Endothelial cell of umbilical vein (primary cell): ENCODE measurements at regions not wholly inside any gene's neighbourhood (a gene's known extent, or its start where the extent isn't known, plus 50 kb on each side); places are given as distances from the start of the nearest gene placed in this dataset.

ENCODE experiments used
- BruUV-seq: library from RNA; stranded (reverse); fragments of 400-500 nt; replicated peaks from 2 replicates; lab custom pipeline; 2021; lab: Mats Ljungman, UMichigan
- CTCF ChIA-PET: fragments of 300-600, 350-600 bp; sonication (Branson Sonifier 250); formaldehyde crosslinking; loops from one replicate; lab custom pipeline; 2021; ENCODE audit warnings: antibody characterized with exemption, inconsistent platforms; lab: Charles Lee
- POLR2A ChIA-PET: fragments of 300-600, 350-600 bp; sonication (Branson Sonifier 250); formaldehyde crosslinking; loops from one replicate; lab custom pipeline; 2021; ENCODE audit warnings: antibody characterized with exemption, inconsistent platforms; lab: Charles Lee
- DNase-seq: peaks from one replicate; pipeline ENCODE4 v3.0.0-alpha.2; 2011; ENCODE audit warnings: low read depth, low spot score
- FAIRE-seq: peaks from 2 replicates; lab custom pipeline; 2011; peaks lifted over from hg19 to GRCh38; lab: Jason Lieb, UNC
- H2AFZ ChIP-seq: 2 replicates; pipeline ENCODE4 v1.6.0; 2012; ENCODE audit warnings: low read depth, low read length, control low read depth, inconsistent platforms
- H3K27ac ChIP-seq: 2 replicates; pipeline ENCODE4 v1.5.1; 2011; ENCODE audit warnings: low read depth, mild to moderate bottlenecking, control low read depth, low read length, moderate library complexity; ENCODE audit not compliant: insufficient read depth
- H3K27me3 ChIP-seq, 2 experiments: 2 replicates each; pipeline versions ENCODE4 v1.6.0 to v1.6.1; 2011; ENCODE audit warnings: low read length in 2 of 2, mixed read lengths in 1 of 2; ENCODE audit not compliant: control insufficient read depth in 2 of 2, insufficient read depth in 2 of 2
- H3K36me3 ChIP-seq, 2 experiments: 2 replicates in 1 of 2; 3 replicates in 1 of 2; pipeline ENCODE4 v1.5.1; 2011; ENCODE audit warnings: low read length in 2 of 2, mild to moderate bottlenecking in 1 of 2, moderate library complexity in 1 of 2; ENCODE audit not compliant: control insufficient read depth in 2 of 2, insufficient read depth in 2 of 2; ENCODE audit errors: extremely low read depth in 1 of 2
- H3K4me1 ChIP-seq: 3 replicates; pipeline ENCODE4 v1.5.1; 2011; ENCODE audit warnings: mild to moderate bottlenecking, low read length; ENCODE audit not compliant: control insufficient read depth, insufficient read depth; ENCODE audit errors: extremely low read depth
- H3K4me2 ChIP-seq: 2 replicates; pipeline ENCODE4 v1.6.1; 2011; ENCODE audit warnings: low read length, control low read depth, mixed read lengths; ENCODE audit not compliant: insufficient read depth
- H3K4me3 ChIP-seq, 3 experiments: fragments of 200-600 bp in 1 of 3; sonication (generic), shearing (Covaris generic) in 1 of 3; replicated peaks in 1 of 3; 2 replicates each; pipeline ENCODE4 v1.5.1; 2011 to 2016; ENCODE audit warnings: control low read depth in 3 of 3, low read length in 3 of 3, mild to moderate bottlenecking in 2 of 3, inconsistent platforms in 1 of 3, low read depth in 1 of 3, moderate library complexity in 1 of 3; ENCODE audit not compliant: insufficient read depth in 1 of 3
- H3K79me2 ChIP-seq: 2 replicates; pipeline ENCODE4 v1.6.0; 2012; ENCODE audit warnings: low read length, inconsistent platforms; ENCODE audit not compliant: control insufficient read depth, insufficient read depth
- H3K9ac ChIP-seq: replicated peaks from 2 replicates; pipeline ENCODE3; 2011; ENCODE audit warnings: low read length, control low read depth; ENCODE audit not compliant: insufficient read depth; ENCODE audit errors: extremely low read depth
- H3K9me1 ChIP-seq: replicated peaks from 3 replicates; pipeline ENCODE4 v1.6.0; 2011; ENCODE audit warnings: mild to moderate bottlenecking, low read length; ENCODE audit not compliant: control insufficient read depth, insufficient read depth; ENCODE audit errors: extremely low read depth
- H3K9me3 ChIP-seq: replicated peaks from 2 replicates; pipeline ENCODE4 v1.5.1; 2012; ENCODE audit warnings: low read length, inconsistent platforms; ENCODE audit not compliant: control insufficient read depth, insufficient read depth
- H4K20me1 ChIP-seq: replicated peaks from 2 replicates; pipeline ENCODE3; 2011; ENCODE audit warnings: mild to moderate bottlenecking, low read length; ENCODE audit not compliant: control insufficient read depth, insufficient read depth; ENCODE audit errors: extremely low read depth
- FOS ChIP-seq: IDR thresholded peaks from 2 replicates; pipeline ENCODE4 v1.6.1; 2011; ENCODE audit warnings: mild to moderate bottlenecking, low read length, moderate library complexity, borderline replicate concordance; ENCODE audit not compliant: insufficient read depth
- dilution Hi-C: fragments of 300-500 bp; cut with MboI; formaldehyde crosslinking; loops from one replicate; pipeline ENCODE4 v1.15.0; 2019; ENCODE audit warnings: low sequenced_read_pairs; ENCODE audit not compliant: extremely low pct_ligation_motif_present
- intact Hi-C: fragments of 100-400 bp; cut with micrococcal nuclease; formaldehyde crosslinking; loops from one replicate; pipeline ENCODE4 v1.10.0; 2022
- TF ChIP-seq, protein P1 (sequence below), 2 donors: IDR thresholded peaks; 1 replicate in 1 of 2; 2 replicates in 1 of 2; pipeline ENCODE4 v1.5.1; 2011; ENCODE audit warnings: low read length in 2 of 2, mild to moderate bottlenecking in 2 of 2, moderate library complexity in 2 of 2, control low read depth in 1 of 2, inconsistent platforms in 1 of 2, low read depth in 1 of 2; ENCODE audit not compliant: insufficient read depth in 1 of 2; ENCODE audit errors: extremely low read depth in 1 of 2

GRCh38 chr6:12582421-12583110, 134.0 kb upstream of the PHACTR1 start:
- ChIA-PET CTCF (interaction anchor here (1.2 to 2.1 kb wide), 3 partner anchors 10 to 21 kb away, joined by 3 to 14 read pairs (median 7); no protein-coding TSS in a partner anchor), POLR2A (interaction anchor here (1.3 kb wide), 1 partner anchor 37 kb away, joined by 4 read pairs; no protein-coding TSS in a partner anchor)
- no peaks in the 10 kb centered on the region for H4K20me1 ChIP-seq
- H3K79me2 ChIP-seq = no peaks in the 10 kb centered on the region
- TF ChIP-seq, protein P1, sequence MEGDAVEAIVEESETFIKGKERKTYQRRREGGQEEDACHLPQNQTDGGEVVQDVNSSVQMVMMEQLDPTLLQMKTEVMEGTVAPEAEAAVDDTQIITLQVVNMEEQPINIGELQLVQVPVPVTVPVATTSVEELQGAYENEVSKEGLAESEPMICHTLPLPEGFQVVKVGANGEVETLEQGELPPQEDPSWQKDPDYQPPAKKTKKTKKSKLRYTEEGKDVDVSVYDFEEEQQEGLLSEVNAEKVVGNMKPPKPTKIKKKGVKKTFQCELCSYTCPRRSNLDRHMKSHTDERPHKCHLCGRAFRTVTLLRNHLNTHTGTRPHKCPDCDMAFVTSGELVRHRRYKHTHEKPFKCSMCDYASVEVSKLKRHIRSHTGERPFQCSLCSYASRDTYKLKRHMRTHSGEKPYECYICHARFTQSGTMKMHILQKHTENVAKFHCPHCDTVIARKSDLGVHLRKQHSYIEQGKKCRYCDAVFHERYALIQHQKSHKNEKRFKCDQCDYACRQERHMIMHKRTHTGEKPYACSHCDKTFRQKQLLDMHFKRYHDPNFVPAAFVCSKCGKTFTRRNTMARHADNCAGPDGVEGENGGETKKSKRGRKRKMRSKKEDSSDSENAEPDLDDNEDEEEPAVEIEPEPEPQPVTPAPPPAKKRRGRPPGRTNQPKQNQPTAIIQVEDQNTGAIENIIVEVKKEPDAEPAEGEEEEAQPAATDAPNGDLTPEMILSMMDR (IDR thresholded peaks at IDR 0.05; ENCODE audit: extremely low read depth in 1 of 2, insufficient read depth in 1 of 2, low read depth in 1 of 2, low read length in 2 of 2) = no peak
- TF ChIP-seq FOS = peak; percentile 23
- no peaks in the 10 kb centered on the region for H3K36me3 ChIP-seq
- H3K9ac ChIP-seq = no peak overlapping the region
- H3K4me1 ChIP-seq = peaks cover 52% of the 10 kb centered on the region
- no TSS peak for BruUV-seq
- FAIRE-seq (no peak), DNase-seq (peak; percentile 18)
- intact Hi-C loops = loop anchor here (10.0 kb wide), 1 partner anchor 1368 kb away; no protein-coding TSS in a partner anchor
- H3K27me3 ChIP-seq = no peaks in the 10 kb centered on the region
- dilution Hi-C loops = loop anchor here (25.0 kb wide), 1 partner anchor 95 kb away; no protein-coding TSS in a partner anchor
- H3K27ac ChIP-seq = peak overlapping the region; percentile 66
- H3K9me1 ChIP-seq = no peaks in the 10 kb centered on the region
- H3K4me2 ChIP-seq = no peak overlapping the region
- H3K9me3 ChIP-seq = no peaks in the 10 kb centered on the region
- no peak overlapping the region for H3K4me3 ChIP-seq
- peak overlapping the region; percentile 38 for H2AFZ ChIP-seq
